ENCODE measurements at regions not wholly inside any gene's neighbourhood (a gene's known extent, or its start where the extent isn't known, plus 50 kb on each side); places are given as distances from the start of the nearest gene placed in this dataset.

- RAD21 ChIA-PET (ENCODE audit: unreplicated experiment), result no interaction called here
- BruUV-seq (replicated peaks), result no TSS peak
- H3K27ac ChIP-seq (ENCODE audit: control insufficient read depth, insufficient read depth), result no peak overlapping the region
- H3K4me2 ChIP-seq (ENCODE audit: control insufficient read depth, insufficient read depth), result no peak overlapping the region
- SMC1A ChIA-PET (ENCODE audit: uncharacterized antibody, unreplicated experiment), result no interaction called here
- H3K79me2 ChIP-seq (ENCODE audit: control insufficient read depth, insufficient read depth, low read length), result no peaks in the 10 kb centered on the region
- no peaks in the 10 kb centered on the region for H3K27me3 ChIP-seq (replicated peaks in 1 of 2; ENCODE audit: control insufficient read depth in 2 of 2, insufficient read depth in 2 of 2, low read length in 1 of 2)
- WGBS (ENCODE audit: insufficient coverage, insufficient replicate concordance, low lambda C conversion rate, missing lambda C conversion rate), result 0% methylated on average over 3 of the region's 3 CpGs
- CTCF ChIA-PET, result no interaction called here
- intact Hi-C loops (cut with micrococcal nuclease; ENCODE audit: unreplicated experiment) (no loop called here), in situ Hi-C loops (cut with MboI) (no loop called here)
- H4K20me1 ChIP-seq (ENCODE audit: control insufficient read depth, insufficient read depth), result no peaks in the 10 kb centered on the region
- TF ChIP-seq RAD21 (IDR thresholded peaks at IDR 0.05; ENCODE audit: insufficient read depth, low read depth, low read length) (no peak), SIX5 (IDR thresholded peaks at IDR 0.05; ENCODE audit: low read depth, low read length, severe bottlenecking) (no peak), USF1 (IDR thresholded peaks at IDR 0.05; ENCODE audit: borderline replicate concordance, extremely low read length, insufficient read depth, low read depth, low read length) (no peak), NFYA (IDR thresholded peaks at IDR 0.05; ENCODE audit: borderline replicate concordance, low read depth, low read length) (no peak), IRF5 (IDR thresholded peaks at IDR 0.05; ENCODE audit: borderline replicate concordance) (no peak), EZH2 (IDR thresholded peaks at IDR 0.05; ENCODE audit: borderline replicate concordance, control insufficient read depth, low read depth, low read length) (no peak), MXI1 (IDR thresholded peaks at IDR 0.05; ENCODE audit: low read depth, low read length) (no peak), NRF1 (conservative IDR thresholded peaks at IDR 0.05; ENCODE audit: low read depth, low read length) (no peak), BHLHE40 (IDR thresholded peaks at IDR 0.05; ENCODE audit: borderline replicate concordance in 1 of 2, low read depth in 2 of 2, low read length in 1 of 2) (no peak), BCLAF1 (IDR thresholded peaks at IDR 0.05) (no peak), STAT3 (IDR thresholded peaks at IDR 0.05; ENCODE audit: low read depth, low read length) (no peak), GATAD2B (conservative IDR thresholded peaks at IDR 0.05; ENCODE audit: low read depth) (no peak), KAT2A (conservative IDR thresholded peaks at IDR 0.05; ENCODE audit: control insufficient read depth, low read depth, low read length) (no peak), GABPA (IDR thresholded peaks at IDR 0.05; ENCODE audit: low read depth) (no peak), HDGF (IDR thresholded peaks at IDR 0.05) (no peak), POLR2AphosphoS5 (IDR thresholded peaks at IDR 0.05; ENCODE audit: low read length) (no peak), SKIL (IDR thresholded peaks at IDR 0.05; ENCODE audit: low read depth, poor library complexity, severe bottlenecking) (no peak)
- no peaks in the 10 kb centered on the region for H3K36me3 ChIP-seq (ENCODE audit: control insufficient read depth in 2 of 2, insufficient read depth in 2 of 2, low read length in 1 of 2)
- H2AFZ ChIP-seq (ENCODE audit: control insufficient read depth, low read depth, low read length), result no peak overlapping the region
- POLR2A ChIA-PET, result no interaction called here
- no peak for DNase-seq (ENCODE audit: low read depth, low spot score)
- no peaks in the 10 kb centered on the region for H3K4me1 ChIP-seq (ENCODE audit: control insufficient read depth, insufficient read depth, low read length)
- ATAC-seq, result no peak
- H3K4me3 ChIP-seq, result no peak overlapping the region
- no peak for FAIRE-seq
- H3K9ac ChIP-seq (ENCODE audit: control insufficient read depth, insufficient read depth, low read length), result no peak overlapping the region
- H3K9me3 ChIP-seq (replicated peaks; ENCODE audit: control insufficient read depth, insufficient read depth, low read length), result no peaks in the 10 kb centered on the region
Observed at GRCh38 chr18:37680911-37681310, 115.3 kb upstream of the CELF4 start.

Data from GM12878 (cell line).